ENCODE measurements at regions not wholly inside any gene's neighbourhood (a gene's known extent, or its start where the extent isn't known, plus 50 kb on each side); places are given as distances from the start of the nearest gene placed in this dataset.

GRCh38 chr3:59262076-59262498, 212.3 kb upstream of the CFAP20DC start:
- no peak for DNase-seq

DNA sequence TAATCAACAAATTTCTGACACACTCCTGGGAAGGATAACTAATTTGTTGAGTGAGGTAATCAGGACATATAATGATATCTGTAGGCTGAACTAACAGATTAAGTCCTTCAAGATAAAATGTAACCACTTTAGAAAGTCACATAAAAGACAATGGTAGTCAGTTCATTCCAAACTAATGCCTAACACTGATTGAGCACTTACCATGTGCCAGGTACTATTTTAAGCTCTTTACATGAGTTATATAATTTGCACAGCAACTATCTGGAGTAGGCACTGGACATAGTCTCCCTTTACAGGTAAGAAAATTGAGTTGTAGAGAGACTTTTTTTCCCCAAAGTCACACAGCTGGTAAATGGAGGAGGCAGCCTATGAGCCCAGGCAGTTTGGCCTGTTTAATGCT, 211.2 kb upstream of the CFAP20DC start:
- no peak for DNase-seq

DNA sequence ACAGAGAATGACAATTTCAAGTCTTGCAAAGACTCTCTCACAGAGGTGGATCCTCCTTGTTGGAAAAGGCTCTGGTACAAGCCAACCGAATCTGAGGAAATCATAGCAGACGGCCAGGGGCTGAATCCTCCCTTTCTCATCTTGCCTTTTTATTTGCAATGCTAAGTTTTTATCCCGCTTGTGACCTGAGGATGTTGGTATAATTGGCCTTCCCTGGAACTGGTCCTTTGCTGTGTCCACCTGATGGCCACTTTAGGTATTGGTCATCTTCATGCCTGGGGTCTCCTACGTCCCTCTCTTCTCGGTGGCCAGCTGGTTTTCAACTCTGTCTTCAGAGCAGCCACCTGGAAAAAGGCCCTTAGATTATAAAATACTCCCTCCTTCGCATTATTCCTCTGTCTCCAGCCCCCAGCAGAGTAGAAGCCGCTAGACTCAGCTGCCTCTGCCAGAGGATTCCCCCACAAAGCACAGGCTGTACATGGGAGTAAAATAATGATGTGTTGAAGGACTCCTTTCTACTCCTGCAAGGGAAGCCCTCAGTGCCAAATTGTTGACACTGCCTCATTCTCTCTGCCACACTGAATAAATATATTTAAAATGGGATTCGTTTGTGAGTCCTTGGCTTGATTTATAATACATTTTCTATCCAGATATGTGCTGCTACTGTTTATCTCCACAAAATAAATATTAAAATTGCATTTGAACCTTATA, 208.9 kb upstream of the CFAP20DC start:
- DNase-seq, result no peak

GRCh38 chr3:59257506-59257905, 207.7 kb upstream of the CFAP20DC start:
- DNase-seq, result no peak

GRCh38 chr3:59256230-59256629, 206.4 kb upstream of the CFAP20DC start:
- no peak for DNase-seq

- DNase-seq, result no peak
These were observed 205.2 kb upstream of the CFAP20DC start for GRCh38 chr3:59254976-59255375.

DNA sequence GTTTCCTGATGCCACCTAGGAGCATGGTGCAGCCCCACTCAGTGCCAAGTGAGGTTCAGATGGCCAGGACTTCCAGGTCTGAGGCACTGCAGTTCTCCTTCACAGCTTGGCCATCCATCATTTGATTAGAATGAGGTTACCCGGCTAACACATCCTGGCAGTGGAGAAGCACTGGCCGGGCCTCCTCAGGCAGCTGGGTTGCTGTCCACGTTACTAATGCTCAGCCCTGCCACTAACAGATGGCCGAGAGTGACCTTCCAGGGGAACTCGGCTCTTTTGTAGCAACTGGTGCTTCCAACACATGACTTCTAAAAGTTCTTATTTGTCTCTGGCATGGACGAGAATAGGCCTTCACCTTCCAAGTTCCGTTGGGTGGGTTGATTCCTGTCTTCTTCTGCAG, 204.6 kb upstream of the CFAP20DC start:
- no peak for DNase-seq

DNA sequence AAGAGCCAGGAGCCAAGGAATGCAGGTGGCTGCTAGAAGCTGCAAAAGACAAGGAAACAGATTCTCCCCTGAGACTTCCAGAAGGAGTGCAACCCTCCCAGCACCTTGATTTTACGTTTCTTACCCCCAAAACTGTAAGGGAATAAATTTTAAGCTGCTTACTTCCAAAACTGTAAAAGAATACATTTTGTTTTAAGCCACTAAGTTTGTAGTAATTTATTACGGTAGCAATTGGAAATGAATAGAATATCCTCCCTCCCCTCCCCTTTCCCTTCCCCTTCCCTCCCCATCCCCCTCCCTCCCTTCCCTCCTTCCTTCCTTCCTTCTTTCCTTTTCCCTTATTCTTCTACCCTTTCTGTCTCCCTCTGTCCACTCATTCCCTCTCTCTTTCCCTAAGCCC, 203.7 kb upstream of the CFAP20DC start:
- no peak for DNase-seq

DNA sequence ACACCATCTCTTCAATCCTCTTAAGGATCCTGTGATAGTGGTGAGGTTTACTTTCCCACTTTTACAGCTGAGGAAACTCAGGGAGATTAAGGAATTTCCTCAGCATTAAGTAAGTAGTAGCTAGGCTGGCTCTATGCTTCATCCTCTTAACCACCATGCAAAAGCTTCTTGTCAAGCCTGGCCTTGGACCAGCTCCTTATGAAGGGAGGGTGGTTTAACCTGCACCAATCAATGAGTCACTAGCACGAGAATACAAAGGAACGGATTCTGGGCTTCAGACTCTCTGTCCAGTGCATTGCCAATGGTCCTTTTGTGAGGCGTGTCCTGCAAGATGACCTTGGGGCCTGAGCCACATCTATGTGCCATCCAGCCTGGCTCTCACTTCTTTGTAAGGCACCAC, 202.0 kb upstream of the CFAP20DC start:
- no peak for DNase-seq

- DNase-seq, result no peak
These were observed 200.8 kb upstream of the CFAP20DC start for GRCh38 chr3:59250600-59250999.

- no peak for DNase-seq
These were observed 200.0 kb upstream of the CFAP20DC start for GRCh38 chr3:59249698-59250361.

DNA sequence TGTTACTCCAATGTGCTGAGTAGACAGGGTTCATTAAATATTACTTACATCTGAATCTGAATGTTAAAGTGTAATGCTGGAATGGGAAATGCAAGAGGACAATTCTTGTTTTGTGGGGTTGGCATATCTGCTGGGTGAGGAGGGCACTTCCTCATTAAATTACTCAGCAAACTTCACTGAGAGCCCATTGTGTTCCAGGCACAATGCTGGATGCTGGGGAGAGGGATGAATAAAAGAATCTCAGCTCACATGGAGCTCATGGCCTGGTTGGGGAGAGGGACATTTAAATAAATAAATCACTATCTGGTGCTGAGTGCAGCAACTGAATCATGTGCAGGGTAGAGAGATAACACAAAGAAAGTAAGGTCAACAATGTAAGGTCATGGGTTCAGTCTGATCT, 199.2 kb upstream of the CFAP20DC start:
- peak in 21 of 58 donors; percentile 5 to 72 (median 18) for DNase-seq

- DNase-seq, result no peak
These were observed 197.6 kb upstream of the CFAP20DC start for GRCh38 chr3:59247402-59247841.

- no peak for DNase-seq
These were observed 197.0 kb upstream of the CFAP20DC start for GRCh38 chr3:59246719-59247401.

DNA sequence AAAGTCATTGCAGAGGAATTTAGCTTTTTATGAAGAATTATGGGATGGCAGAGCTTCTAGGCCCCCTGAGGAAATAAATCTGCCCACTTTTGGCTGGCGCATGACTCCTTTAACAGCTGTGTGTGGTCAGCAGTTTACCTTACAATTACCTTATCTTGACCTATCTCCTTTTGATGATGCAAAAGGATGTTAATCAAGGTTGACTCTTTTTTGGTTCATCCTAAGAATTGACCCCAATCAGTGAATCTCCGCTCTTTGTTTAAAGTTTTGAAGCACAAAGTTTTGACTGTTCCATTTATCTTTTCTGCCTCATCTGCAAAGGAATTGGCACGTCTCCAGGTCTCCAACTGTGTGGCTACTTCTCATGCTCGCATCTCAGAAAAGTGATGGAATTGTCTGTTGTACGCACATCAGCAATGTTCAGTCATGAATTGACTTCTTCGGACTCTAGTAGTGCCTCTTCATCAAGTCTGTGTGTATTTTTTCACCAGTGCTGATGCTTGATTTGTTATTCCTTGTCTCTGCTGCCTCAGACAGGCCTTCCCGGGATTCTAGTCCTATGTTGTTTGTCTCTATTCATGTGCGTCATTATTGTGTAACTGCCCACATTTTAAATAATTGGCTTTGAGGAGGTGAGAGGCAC, 196.2 kb upstream of the CFAP20DC start:
- DNase-seq, result peak in 2 of 58 donors; percentile 7 to 25

GRCh38 chr3:59245300-59245858, 195.6 kb upstream of the CFAP20DC start:
- no peak for DNase-seq

GRCh38 chr3:59244343-59244742, 194.5 kb upstream of the CFAP20DC start:
- DNase-seq, result peak in 1 of 58 donors; percentile 3

DNA sequence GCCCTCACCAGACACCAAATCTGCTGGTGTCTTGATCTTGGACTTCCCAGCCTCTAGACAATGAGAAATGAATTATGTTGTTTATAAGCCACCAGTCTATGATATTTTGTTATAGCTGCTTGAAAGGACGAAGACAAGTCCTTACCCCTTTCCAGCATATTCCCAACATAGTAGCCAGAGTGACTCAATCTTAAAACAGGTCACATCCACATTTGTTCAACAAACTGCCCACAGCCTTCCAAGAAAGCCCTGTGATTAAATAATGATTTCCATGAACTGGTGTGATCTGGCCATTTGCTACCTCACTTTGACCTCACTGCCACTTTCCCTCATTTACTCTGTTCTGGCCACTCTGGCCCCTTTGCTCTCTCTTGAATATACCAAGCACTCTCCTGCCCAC, 193.7 kb upstream of the CFAP20DC start:
- DNase-seq, result no peak

DNA sequence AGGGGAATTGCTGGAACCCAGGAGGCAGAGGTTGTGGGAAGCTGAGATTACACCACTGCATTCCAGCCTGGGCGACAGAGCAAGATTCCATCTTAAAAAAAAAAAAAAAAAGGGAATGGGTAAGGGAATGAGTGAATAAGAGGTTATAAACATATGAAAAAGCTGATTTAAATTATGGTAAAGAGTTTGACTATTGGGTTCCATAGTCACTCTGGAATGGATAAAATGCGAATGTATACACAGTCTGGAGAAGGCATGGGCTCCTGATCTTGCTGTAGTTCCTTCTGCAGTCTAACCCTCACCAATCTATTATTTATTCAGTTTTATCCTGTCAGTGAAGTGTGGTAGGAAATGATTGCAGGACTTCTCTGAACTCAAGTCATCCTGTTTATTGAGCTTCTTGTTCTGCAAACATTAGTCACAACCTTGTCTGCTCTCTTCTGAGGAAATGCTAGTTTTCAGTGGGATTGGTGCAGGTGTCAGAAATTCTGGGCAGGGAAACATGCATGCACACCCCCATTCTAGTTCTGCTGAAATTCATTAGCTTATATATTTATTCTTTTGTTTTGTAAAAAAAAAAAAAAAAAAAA, 190.9 kb upstream of the CFAP20DC start:
- DNase-seq, result no peak

GRCh38 chr3:59237121-59237520, 187.3 kb upstream of the CFAP20DC start:
- no peak for DNase-seq

DNA sequence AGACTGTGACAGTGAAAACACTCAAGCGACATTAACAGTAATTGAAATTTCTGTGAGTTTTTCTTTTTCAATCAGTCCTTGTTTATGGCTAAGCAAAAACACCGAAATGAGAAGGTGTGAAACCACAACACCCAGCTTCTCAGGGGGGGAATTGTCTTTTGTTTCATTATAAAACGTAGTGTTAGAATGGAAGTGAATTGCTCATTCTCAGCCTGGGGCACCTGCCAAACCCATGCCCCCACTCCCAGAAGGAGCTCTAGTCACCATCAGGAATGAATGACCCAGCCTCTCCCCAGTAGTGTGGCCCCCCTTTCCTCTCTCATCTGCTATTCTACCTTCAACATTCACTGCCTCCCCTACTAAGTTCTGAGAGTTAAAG, 185.8 kb upstream of the CFAP20DC start:
- DNase-seq, result no peak

Measured in anterior cingulate cortex (tissue), 58 donors.